ENCODE measurements at regions not wholly inside any gene's neighbourhood (a gene's known extent, or its start where the extent isn't known, plus 50 kb on each side); places are given as distances from the start of the nearest gene placed in this dataset.

- WGBS (ENCODE audit: insufficient coverage), result 62% methylated on average over 3 of the region's 12 CpGs
- ChIA-PET CTCF (no interaction called here), POLR2A (no interaction called here)
- H3K4me1 Mint-ChIP-seq, result no peaks in the 10 kb centered on the region
- peaks cover 0 to 2% (median 0%) of the 10 kb centered on the region in 4 experiments for H3K27me3 ChIP-seq (replicated peaks in 1 of 4; ENCODE audit: control extremely low read depth in 1 of 4, control insufficient read depth in 3 of 4, insufficient read depth in 4 of 4, low read length in 3 of 4)
- TF ChIP-seq CTCF (IDR thresholded peaks at IDR 0.05) (no peak), EZH2 (IDR thresholded peaks at IDR 0.05; ENCODE audit: borderline replicate concordance, insufficient read depth, low read depth, low read length, poor library complexity, severe bottlenecking) (no peak)
- DNase-seq (no peak), ATAC-seq (ENCODE audit: low read depth) (no peak)
- H4K20me1 ChIP-seq (ENCODE audit: control insufficient read depth, insufficient read depth, low read length, poor library complexity, severe bottlenecking), result no peaks in the 10 kb centered on the region
- H3K27ac ChIP-seq (ENCODE audit: low read length in 2 of 2), result no peak overlapping the region
- peaks cover 38% of the 10 kb centered on the region for H3K27me3 Mint-ChIP-seq
- H3K9me3 ChIP-seq (ENCODE audit: control extremely low read depth in 1 of 3, control insufficient read depth in 2 of 3, insufficient read depth in 1 of 3, low read length in 2 of 3), result no peaks in the 10 kb centered on the region
- H3K27ac Mint-ChIP-seq, result no peak overlapping the region
- H3K4me3 Mint-ChIP-seq, result no peak overlapping the region
- H2AFZ ChIP-seq (ENCODE audit: insufficient read depth, low read depth, low read length, poor library complexity, severe bottlenecking), result no peak overlapping the region
- H3K4me3 ChIP-seq (ENCODE audit: control extremely low read depth in 1 of 5, extremely low read depth in 1 of 5, insufficient read depth in 1 of 5, low read depth in 2 of 5, low read length in 4 of 5), result no peak overlapping the region
- intact Hi-C loops (cut with micrococcal nuclease), result no loop called here
- H3K9ac ChIP-seq (ENCODE audit: low read length), result no peak overlapping the region
- H3K9me3 Mint-ChIP-seq (ENCODE audit: insufficient read depth), result no peaks in the 10 kb centered on the region
- H3K79me2 ChIP-seq (ENCODE audit: control insufficient read depth, insufficient read depth, low read length), result no peaks in the 10 kb centered on the region
- no peaks in the 10 kb centered on the region for H3K36me3 ChIP-seq (replicated peaks in 1 of 2; ENCODE audit: control extremely low read depth in 1 of 2, control insufficient read depth in 1 of 2, extremely low read depth in 1 of 2, insufficient read depth in 2 of 2, low read length in 1 of 2)
- no peaks in the 10 kb centered on the region for H3K4me1 ChIP-seq (ENCODE audit: control insufficient read depth in 2 of 2, insufficient read depth in 2 of 2, low read length in 2 of 2)
- H3K4me2 ChIP-seq (replicated peaks; ENCODE audit: low read depth, low read length, poor library complexity, severe bottlenecking), result no peak overlapping the region
These were observed 389.2 kb upstream of the NFE2L3 start for GRCh38 chr7:25762511-25763462.

- H3K27ac ChIP-seq (ENCODE audit: low read length in 2 of 2), result no peak overlapping the region
- ChIA-PET CTCF (no interaction called here), POLR2A (no interaction called here)
- no peaks in the 10 kb centered on the region for H3K36me3 ChIP-seq (replicated peaks in 1 of 2; ENCODE audit: control extremely low read depth in 1 of 2, control insufficient read depth in 1 of 2, extremely low read depth in 1 of 2, insufficient read depth in 2 of 2, low read length in 1 of 2)
- no peak overlapping the region for H2AFZ ChIP-seq (ENCODE audit: insufficient read depth, low read depth, low read length, poor library complexity, severe bottlenecking)
- Mint-ChIP-seq H3K9me3 (ENCODE audit: insufficient read depth) (no peaks in the 10 kb centered on the region), H3K27ac (no peak overlapping the region), H3K4me1 (no peaks in the 10 kb centered on the region), H3K4me3 (no peak overlapping the region), H3K27me3 (peaks cover 38% of the 10 kb centered on the region)
- no peaks in the 10 kb centered on the region for H3K4me1 ChIP-seq (ENCODE audit: control insufficient read depth in 2 of 2, insufficient read depth in 2 of 2, low read length in 2 of 2)
- H3K4me3 ChIP-seq (ENCODE audit: control extremely low read depth in 1 of 5, extremely low read depth in 1 of 5, insufficient read depth in 1 of 5, low read depth in 2 of 5, low read length in 4 of 5), result no peak overlapping the region
- no peaks in the 10 kb centered on the region for H3K9me3 ChIP-seq (ENCODE audit: control extremely low read depth in 1 of 3, control insufficient read depth in 2 of 3, insufficient read depth in 1 of 3, low read length in 2 of 3)
- DNase-seq, result no peak
- H4K20me1 ChIP-seq (ENCODE audit: control insufficient read depth, insufficient read depth, low read length, poor library complexity, severe bottlenecking), result no peaks in the 10 kb centered on the region
- ATAC-seq (ENCODE audit: low read depth), result no peak
- H3K27me3 ChIP-seq (replicated peaks in 1 of 4; ENCODE audit: control extremely low read depth in 1 of 4, control insufficient read depth in 3 of 4, insufficient read depth in 4 of 4, low read length in 3 of 4), result peaks cover 0 to 2% (median 0%) of the 10 kb centered on the region in 4 experiments
- no peaks in the 10 kb centered on the region for H3K79me2 ChIP-seq (ENCODE audit: control insufficient read depth, insufficient read depth, low read length)
- intact Hi-C loops (cut with micrococcal nuclease), result no loop called here
- H3K4me2 ChIP-seq (replicated peaks; ENCODE audit: low read depth, low read length, poor library complexity, severe bottlenecking), result no peak overlapping the region
- TF ChIP-seq CTCF (IDR thresholded peaks at IDR 0.05) (no peak), EZH2 (IDR thresholded peaks at IDR 0.05; ENCODE audit: borderline replicate concordance, insufficient read depth, low read depth, low read length, poor library complexity, severe bottlenecking) (no peak)
- WGBS (ENCODE audit: insufficient coverage), result 42% methylated on average over 3 of the region's 3 CpGs
- no peak overlapping the region for H3K9ac ChIP-seq (ENCODE audit: low read length)
These were observed 388.5 kb upstream of the NFE2L3 start for GRCh38 chr7:25763463-25763860.
